ENCODE measurements at regions not wholly inside any gene's neighbourhood (a gene's known extent, or its start where the extent isn't known, plus 50 kb on each side); places are given as distances from the start of the nearest gene placed in this dataset.

DNA sequence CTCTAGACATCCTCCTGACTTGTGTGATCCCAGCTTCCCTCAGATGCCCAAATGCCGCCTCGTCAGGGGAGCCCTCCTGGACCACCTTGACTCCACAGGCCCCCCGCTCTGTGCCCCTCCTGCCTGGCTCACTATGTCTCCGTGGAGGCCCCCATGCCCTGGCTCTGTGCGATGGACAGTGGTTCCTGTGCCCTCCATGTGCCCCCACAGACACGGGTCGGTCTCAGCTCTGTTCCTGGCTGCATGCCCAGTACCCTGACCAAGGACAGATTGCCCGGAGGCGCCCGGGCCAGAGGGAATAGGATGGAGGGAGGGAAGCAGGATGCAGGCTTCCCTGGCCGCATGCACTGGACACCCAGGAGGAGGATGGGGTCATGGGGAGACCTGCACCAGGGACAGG, 1274.6 kb downstream of the BRD1 start:
- no peaks in the 10 kb centered on the region for H3K27me3 ChIP-seq
- no peak for TF ChIP-seq POLR2A (IDR thresholded peaks at IDR 0.05)
- TF ChIP-seq, protein P1, sequence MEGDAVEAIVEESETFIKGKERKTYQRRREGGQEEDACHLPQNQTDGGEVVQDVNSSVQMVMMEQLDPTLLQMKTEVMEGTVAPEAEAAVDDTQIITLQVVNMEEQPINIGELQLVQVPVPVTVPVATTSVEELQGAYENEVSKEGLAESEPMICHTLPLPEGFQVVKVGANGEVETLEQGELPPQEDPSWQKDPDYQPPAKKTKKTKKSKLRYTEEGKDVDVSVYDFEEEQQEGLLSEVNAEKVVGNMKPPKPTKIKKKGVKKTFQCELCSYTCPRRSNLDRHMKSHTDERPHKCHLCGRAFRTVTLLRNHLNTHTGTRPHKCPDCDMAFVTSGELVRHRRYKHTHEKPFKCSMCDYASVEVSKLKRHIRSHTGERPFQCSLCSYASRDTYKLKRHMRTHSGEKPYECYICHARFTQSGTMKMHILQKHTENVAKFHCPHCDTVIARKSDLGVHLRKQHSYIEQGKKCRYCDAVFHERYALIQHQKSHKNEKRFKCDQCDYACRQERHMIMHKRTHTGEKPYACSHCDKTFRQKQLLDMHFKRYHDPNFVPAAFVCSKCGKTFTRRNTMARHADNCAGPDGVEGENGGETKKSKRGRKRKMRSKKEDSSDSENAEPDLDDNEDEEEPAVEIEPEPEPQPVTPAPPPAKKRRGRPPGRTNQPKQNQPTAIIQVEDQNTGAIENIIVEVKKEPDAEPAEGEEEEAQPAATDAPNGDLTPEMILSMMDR (IDR thresholded peaks at IDR 0.05) = no peak
- intact Hi-C loops (cut with DNase I) = no loop called here

DNA sequence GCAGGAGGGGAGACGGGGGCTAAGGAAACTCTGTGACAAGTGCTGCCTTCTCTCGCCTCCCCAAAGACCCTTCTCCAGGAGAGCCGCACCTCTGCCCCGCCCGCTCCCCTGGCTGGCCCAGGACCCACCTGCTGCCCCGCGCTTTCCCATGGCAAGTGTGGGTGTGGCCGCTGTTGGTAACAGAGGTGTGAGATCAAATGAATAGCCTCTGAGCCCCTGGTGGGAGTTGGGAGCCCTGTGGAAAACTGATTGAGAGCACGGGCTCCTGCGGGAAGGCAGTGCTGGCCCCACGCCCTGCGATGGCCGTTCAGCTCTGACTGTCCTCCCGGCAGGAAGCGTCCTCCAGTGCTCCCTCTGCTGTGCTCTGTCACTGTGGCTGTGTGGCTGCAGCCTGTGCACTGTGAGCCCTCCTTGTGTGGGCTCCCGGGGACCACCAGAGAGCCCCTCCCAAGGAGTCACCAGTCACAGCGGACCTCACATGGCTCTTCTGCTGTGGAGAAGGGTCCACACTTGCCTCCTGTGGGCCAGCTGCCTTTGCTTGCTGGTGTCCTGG, 1275.9 kb downstream of the BRD1 start:
- H3K27ac ChIP-seq = no peak overlapping the region
- 66 to 92% (median 75%) methylated on average over 7 to 17 of the region's 17 CpGs for whole genome bisulfite sequencing, 4 donors
- DNase-seq = no peak
- intact Hi-C loops (cut with DNase I) = no loop called here
- H3K36me3 ChIP-seq (replicated peaks in 1 of 2) = no peaks in the 10 kb centered on the region
- no peaks in the 10 kb centered on the region for H3K9me3 ChIP-seq (replicated peaks in 1 of 3)
- no peak overlapping the region for H3K4me3 ChIP-seq
- H3K4me1 ChIP-seq (replicated peaks in 1 of 2) = no peaks in the 10 kb centered on the region
- no peaks in the 10 kb centered on the region for H3K27me3 ChIP-seq
- TF ChIP-seq, protein P1 (IDR thresholded peaks at IDR 0.05) = no peak
- no peak for TF ChIP-seq POLR2A (IDR thresholded peaks at IDR 0.05)

More for the DNA sequence above, 1274.6 kb downstream of the BRD1 start:
- H3K4me1 ChIP-seq (replicated peaks in 1 of 2) = no peaks in the 10 kb centered on the region
- no peaks in the 10 kb centered on the region for H3K36me3 ChIP-seq (replicated peaks in 1 of 2)
- H3K27ac ChIP-seq = no peak overlapping the region
- no peak overlapping the region for H3K4me3 ChIP-seq
- WGBS, 4 donors = 37 to 81% (median 41%) methylated on average over 3 to 11 of the region's 11 CpGs
- DNase-seq = no peak
- no peaks in the 10 kb centered on the region for H3K9me3 ChIP-seq (replicated peaks in 1 of 3)

DNA sequence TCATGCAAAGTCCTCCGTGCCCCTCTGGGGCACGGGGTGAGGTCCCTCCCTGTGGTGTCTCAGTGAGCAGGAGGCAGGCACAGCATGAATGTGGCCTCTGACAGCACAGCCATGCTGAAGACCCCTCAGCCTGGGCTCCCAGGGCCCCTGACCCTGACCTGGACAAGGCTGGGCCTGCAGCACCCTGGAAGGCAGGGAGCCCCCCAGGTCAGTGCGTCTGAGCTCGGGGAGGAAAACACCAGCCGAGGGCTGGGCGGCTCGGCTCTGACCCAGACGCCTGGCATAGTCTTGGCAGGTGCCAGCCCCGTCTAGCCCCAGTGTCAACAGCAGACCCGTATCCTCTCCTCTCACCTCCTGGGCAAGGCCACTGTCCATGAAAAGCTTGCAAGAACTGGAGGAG, 1276.6 kb downstream of the BRD1 start:
- TF ChIP-seq, protein P1 (IDR thresholded peaks at IDR 0.05) = no peak
- no peak for TF ChIP-seq POLR2A (IDR thresholded peaks at IDR 0.05)
- Histone ChIP-seq H3K4me3 (no peak overlapping the region), H3K9me3 (replicated peaks in 1 of 3) (no peaks in the 10 kb centered on the region), H3K27me3 (no peaks in the 10 kb centered on the region), H3K27ac (no peak overlapping the region), H3K4me1 (replicated peaks in 1 of 2) (no peaks in the 10 kb centered on the region), H3K36me3 (replicated peaks in 1 of 2) (no peaks in the 10 kb centered on the region)
- WGBS, 4 donors = 67 to 78% (median 73%) methylated on average over 5 to 10 of the region's 10 CpGs
- DNase-seq = no peak
- intact Hi-C loops (cut with DNase I) = no loop called here

DNA sequence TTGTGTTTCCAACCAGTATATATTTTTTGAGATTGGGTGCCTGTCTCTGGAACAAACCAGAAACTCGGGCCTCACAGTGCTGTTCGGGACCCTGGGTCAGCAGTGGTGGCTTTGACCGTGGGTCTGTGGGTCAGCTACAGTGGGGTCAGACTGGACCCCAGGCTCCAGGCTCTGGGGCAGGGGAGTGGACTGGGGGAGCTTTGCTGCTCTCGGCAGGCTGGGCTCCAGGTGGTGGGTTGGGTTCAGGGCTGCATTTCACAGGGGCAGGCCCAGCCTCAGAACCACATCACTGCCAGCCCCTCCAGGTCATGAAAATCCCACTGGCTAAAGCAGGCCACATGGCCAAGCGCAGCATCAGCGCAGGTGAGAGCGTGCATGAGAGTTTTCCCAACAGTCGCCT, 1279.3 kb downstream of the BRD1 start:
- 82 to 84% (median 83%) methylated on average over 6 to 8 of the region's 8 CpGs for WGBS, 4 donors
- H3K4me3 ChIP-seq = no peak overlapping the region
- intact Hi-C loops (cut with DNase I) = no loop called here

More for the DNA sequence above, 1279.3 kb downstream of the BRD1 start:
- no peaks in the 10 kb centered on the region for H3K9me3 ChIP-seq (replicated peaks in 1 of 3)
- H3K27me3 ChIP-seq = no peaks in the 10 kb centered on the region
- no peaks in the 10 kb centered on the region for H3K36me3 ChIP-seq (replicated peaks in 1 of 2)
- no peak overlapping the region for H3K27ac ChIP-seq
- TF ChIP-seq, protein P1 (IDR thresholded peaks at IDR 0.05) = no peak
- no peak for TF ChIP-seq POLR2A (IDR thresholded peaks at IDR 0.05)
- no peak for DNase-seq
- H3K4me1 ChIP-seq (replicated peaks in 1 of 2) = no peaks in the 10 kb centered on the region

All from adrenal gland (tissue), 9 donors.